ENCODE measurements at regions not wholly inside any gene's neighbourhood (a gene's known extent, or its start where the extent isn't known, plus 50 kb on each side); places are given as distances from the start of the nearest gene placed in this dataset.

- 87 to 89% methylated on average over 2 of the region's 2 CpGs for WGBS, 2 donors
- no peaks in the 10 kb centered on the region for H3K27me3 ChIP-seq
- no peak for TF ChIP-seq CTCF (IDR thresholded peaks at IDR 0.05)
- no peak for TF ChIP-seq POLR2A (IDR thresholded peaks at IDR 0.05)
Observed at GRCh38 chr7:106433377-106433776, 148.6 kb upstream of the NAMPT start.

GRCh38 chr7:106430535-106431455 lies 146.0 kb upstream of the NAMPT start:
- intact Hi-C loops (cut with DNase I; ENCODE audit: low total_unique reads): no loop called here
- Histone ChIP-seq H3K27me3 (no peaks in the 10 kb centered on the region), H3K9me3 (no peaks in the 10 kb centered on the region), H3K27ac (no peak overlapping the region), H3K4me1 (no peaks in the 10 kb centered on the region), H3K36me3 (ENCODE audit: low read depth, missing control alignments) (no peaks in the 10 kb centered on the region), H3K4me3 (no peak overlapping the region)
- TF ChIP-seq CTCF (IDR thresholded peaks at IDR 0.05): no peak
- no peak for TF ChIP-seq POLR2A (IDR thresholded peaks at IDR 0.05)
- 56 to 64% methylated on average over 4 of the region's 4 CpGs for WGBS, 2 donors
- DNase-seq: no peak

More at GRCh38 chr7:106433377-106433776, 148.6 kb upstream of the NAMPT start:
- H3K27ac ChIP-seq: no peak overlapping the region
- H3K4me3 ChIP-seq: no peak overlapping the region
- H3K4me1 ChIP-seq: no peaks in the 10 kb centered on the region
- DNase-seq: no peak
- no peaks in the 10 kb centered on the region for H3K9me3 ChIP-seq
- H3K36me3 ChIP-seq (ENCODE audit: low read depth, missing control alignments): no peaks in the 10 kb centered on the region
- intact Hi-C loops (cut with DNase I; ENCODE audit: low total_unique reads): no loop called here

GRCh38 chr7:106430103-106430502 lies 145.3 kb upstream of the NAMPT start:
- Histone ChIP-seq H3K4me3 (no peak overlapping the region), H3K36me3 (ENCODE audit: low read depth, missing control alignments) (no peaks in the 10 kb centered on the region), H3K27me3 (no peaks in the 10 kb centered on the region), H3K9me3 (no peaks in the 10 kb centered on the region), H3K4me1 (no peaks in the 10 kb centered on the region), H3K27ac (no peak overlapping the region)
- intact Hi-C loops (cut with DNase I; ENCODE audit: low total_unique reads): no loop called here
- TF ChIP-seq CTCF (IDR thresholded peaks at IDR 0.05) (no peak), POLR2A (IDR thresholded peaks at IDR 0.05) (no peak)
- WGBS, 2 donors: 69 to 83% methylated on average over 4 of the region's 4 CpGs
- DNase-seq: no peak

- Histone ChIP-seq H3K4me3 (no peak overlapping the region), H3K27me3 (no peaks in the 10 kb centered on the region), H3K27ac (no peak overlapping the region), H3K4me1 (peaks cover 8% of the 10 kb centered on the region), H3K9me3 (no peaks in the 10 kb centered on the region), H3K36me3 (ENCODE audit: low read depth, missing control alignments) (no peaks in the 10 kb centered on the region)
- DNase-seq: no peak
- TF ChIP-seq POLR2A (IDR thresholded peaks at IDR 0.05) (no peak), CTCF (IDR thresholded peaks at IDR 0.05) (no peak)
- 81 to 94% methylated on average over 5 to 7 of the region's 7 CpGs for WGBS, 2 donors
- intact Hi-C loops (cut with DNase I; ENCODE audit: low total_unique reads): no loop called here
Observed at GRCh38 chr7:106426803-106427202, 142.0 kb upstream of the NAMPT start.
